GM23248 (cell line): ENCODE measurements at regions not wholly inside any gene's neighbourhood (a gene's known extent, or its start where the extent isn't known, plus 50 kb on each side); places are given as distances from the start of the nearest gene placed in this dataset.

Source experiments
- DNase-seq: peaks from one replicate; pipeline ENCODE4 v3.0.0-alpha.2; 2015
- H2AFZ ChIP-seq: fragments of 200-600 bp; sonication (generic); 2 replicates; pipeline ENCODE4 v1.6.1; 2016; ENCODE audit warnings: antibody characterized with exemption
- H3F3A ChIP-seq: fragments of 200-600 bp; sonication (generic); 2 replicates; pipeline ENCODE4 v1.6.1; 2016; ENCODE audit warnings: mild to moderate bottlenecking, antibody characterized with exemption, mixed run types; ENCODE audit not compliant: insufficient read depth
- H3K27ac ChIP-seq: fragments of 200-600 bp; sonication (generic); 2 replicates; pipeline ENCODE4 v1.5.1; 2016; ENCODE audit warnings: mild to moderate bottlenecking
- H3K27me3 ChIP-seq: fragments of 200-600 bp; sonication (generic); replicated peaks from 2 replicates; pipeline ENCODE4 v1.6.1; 2016; ENCODE audit warnings: mild to moderate bottlenecking; ENCODE audit not compliant: insufficient read depth
- H3K36me3 ChIP-seq: fragments of 200-600 bp; sonication (generic); 2 replicates; pipeline ENCODE4 v1.6.1; 2016; ENCODE audit warnings: low read depth, mild to moderate bottlenecking
- H3K4me1 ChIP-seq: fragments of 200-600 bp; sonication (generic); 2 replicates; pipeline ENCODE4 v1.6.1; 2016; ENCODE audit warnings: mild to moderate bottlenecking; ENCODE audit not compliant: insufficient read depth
- H3K4me2 ChIP-seq: fragments of 200-600 bp; sonication (generic); one replicate; pipeline ENCODE4 v1.6.1; 2016; ENCODE audit warnings: mild to moderate bottlenecking; ENCODE audit not compliant: unreplicated experiment
- H3K4me3 ChIP-seq: fragments of 200-600 bp; sonication (generic); 2 replicates; pipeline ENCODE4 v1.5.1; 2016; ENCODE audit warnings: mild to moderate bottlenecking
- H3K79me2 ChIP-seq: fragments of 200-600 bp; sonication (generic); 2 replicates; pipeline ENCODE4 v1.6.1; 2016; ENCODE audit warnings: mild to moderate bottlenecking; ENCODE audit not compliant: insufficient read depth
- H3K9ac ChIP-seq: fragments of 200-600 bp; sonication (generic); 2 replicates; pipeline ENCODE4 v1.6.1; 2016; ENCODE audit warnings: mild to moderate bottlenecking
- H3K9me2 ChIP-seq: fragments of 200-600 bp; sonication (generic); 2 replicates; pipeline ENCODE4 v1.6.1; 2016; ENCODE audit warnings: mixed run types, mild to moderate bottlenecking, moderate library complexity; ENCODE audit not compliant: insufficient read depth
- H3K9me3 ChIP-seq: fragments of 200-600 bp; sonication (generic); one replicate; pipeline ENCODE4 v1.6.1; 2017; ENCODE audit warnings: low read depth
- H4K20me1 ChIP-seq: fragments of 200-600 bp; sonication (generic); 2 replicates; pipeline ENCODE4 v1.6.0; 2016; ENCODE audit not compliant: insufficient read depth
- EZH2 ChIP-seq: fragments of 200-600 bp; sonication (generic); IDR thresholded peaks from 2 replicates; pipeline ENCODE4 v1.6.1; 2018; ENCODE audit warnings: antibody characterized with exemption, mild to moderate bottlenecking; ENCODE audit not compliant: insufficient read depth, poor library complexity, severe bottlenecking
- EZH2phosphoT487 ChIP-seq: fragments of 200-600 bp; sonication (generic); IDR thresholded peaks from 2 replicates; pipeline ENCODE4 v1.6.1; 2018; ENCODE audit warnings: antibody characterized with exemption, moderate library complexity, mild to moderate bottlenecking, low read depth; ENCODE audit not compliant: insufficient read depth
- WGBS, 2 experiments: methylation state at CpG; one replicate each; pipeline ENCODE4 v1.1.6; 2015 to 2017; ENCODE audit warnings: low lambda C conversion rate in 2 of 2, low coverage in 1 of 2; ENCODE audit errors: missing lambda C conversion rate in 2 of 2; 5-methylcytosine and 5-hydroxymethylcytosine counted together
- in situ Hi-C: fragments of 300-500 bp; cut with MboI; formaldehyde crosslinking; loops from 2 replicates; pipeline ENCODE4 v1.15.0; 2020

DNA sequence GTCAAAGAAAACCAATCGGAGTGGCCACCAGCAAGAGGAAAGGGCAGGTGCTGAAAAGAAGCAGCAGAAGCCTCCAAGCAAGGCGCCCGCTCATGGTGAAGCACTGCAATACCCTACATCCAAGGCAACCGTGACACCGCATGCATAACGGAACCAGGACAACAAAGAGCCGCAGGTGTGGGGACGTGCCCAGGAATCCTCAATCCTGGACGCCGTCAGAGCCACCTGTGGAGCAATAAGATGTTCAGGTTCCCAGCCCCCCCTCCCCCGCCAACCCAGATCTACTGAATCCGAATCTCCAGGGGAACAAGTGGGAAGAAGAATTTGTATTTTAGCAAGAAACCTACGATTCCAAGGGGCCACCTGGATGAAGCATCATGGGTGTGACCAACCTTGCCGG is 70.8 kb downstream of the SHANK2 start:
- H3K9me2 ChIP-seq = no peaks in the 10 kb centered on the region
- H3K4me1 ChIP-seq = no peaks in the 10 kb centered on the region
- no peak overlapping the region for H3K9ac ChIP-seq
- no peak overlapping the region for H3K4me2 ChIP-seq
- in situ Hi-C loops = no loop called here
- H3K36me3 ChIP-seq = no peaks in the 10 kb centered on the region
- H2AFZ ChIP-seq = no peak overlapping the region
- DNase-seq = no peak
- no peaks in the 10 kb centered on the region for H3K79me2 ChIP-seq
- H3K9me3 ChIP-seq = no peaks in the 10 kb centered on the region
- H3K27me3 ChIP-seq = peaks cover 14% of the 10 kb centered on the region; the same call in 1 of the 2 replicates
- no peak overlapping the region for H3K27ac ChIP-seq
- no peaks in the 10 kb centered on the region for H3F3A ChIP-seq
- H4K20me1 ChIP-seq = no peaks in the 10 kb centered on the region
- 54% methylated on average over 14 of the region's 14 CpGs for WGBS, 2 experiments
- H3K4me3 ChIP-seq = no peak overlapping the region
- TF ChIP-seq EZH2 = no peak
- no peak for TF ChIP-seq EZH2phosphoT487

DNA sequence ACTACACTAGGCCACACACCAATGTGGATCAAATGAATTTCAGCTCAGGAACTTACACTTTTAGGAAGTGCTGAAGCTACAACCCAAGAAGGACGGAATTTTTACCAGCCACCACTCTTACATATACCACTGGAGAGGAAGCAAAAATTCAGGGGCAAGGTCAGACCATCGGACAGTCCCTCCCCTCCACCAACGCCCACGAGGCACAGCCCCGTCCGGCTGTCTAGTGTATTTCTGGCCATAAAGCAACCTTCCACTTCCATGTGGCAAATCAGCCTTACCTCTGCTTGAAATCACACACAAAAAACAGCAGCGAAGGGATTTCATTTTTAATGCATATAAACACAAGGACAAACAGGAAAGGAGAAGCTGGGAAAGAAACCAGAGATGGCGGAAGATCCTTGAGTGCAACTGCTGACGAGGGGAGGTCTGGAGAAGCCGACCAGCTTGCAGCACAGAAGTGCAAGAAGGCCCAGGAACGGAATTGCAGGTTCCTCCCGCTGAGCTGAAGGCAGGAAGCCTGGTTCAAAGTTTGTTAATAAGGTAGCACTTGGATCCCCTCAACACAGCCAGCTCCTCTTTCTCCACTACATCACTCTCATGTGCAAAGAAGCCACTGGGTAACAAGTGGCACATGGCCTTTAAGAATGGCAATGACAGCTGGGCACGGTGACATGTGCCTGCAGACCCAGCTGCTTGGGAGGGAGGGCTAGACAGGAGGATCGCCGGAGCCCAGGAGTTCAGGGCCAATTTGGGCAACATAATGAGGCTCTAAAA is 71.5 kb downstream of the SHANK2 start:
- Histone ChIP-seq H3K79me2 (no peaks in the 10 kb centered on the region), H2AFZ (no peak overlapping the region), H3K9me3 (no peaks in the 10 kb centered on the region), H3K27me3 (peaks cover 14% of the 10 kb centered on the region; the same call in 1 of the 2 replicates), H4K20me1 (no peaks in the 10 kb centered on the region), H3K4me2 (no peak overlapping the region), H3K9me2 (no peaks in the 10 kb centered on the region), H3K4me1 (no peaks in the 10 kb centered on the region), H3K9ac (no peak overlapping the region), H3K36me3 (no peaks in the 10 kb centered on the region), H3F3A (no peaks in the 10 kb centered on the region), H3K27ac (no peak overlapping the region), H3K4me3 (no peak overlapping the region)
- TF ChIP-seq EZH2phosphoT487 (no peak), EZH2 (no peak)
- 33 to 36% methylated on average over 15 of the region's 15 CpGs for WGBS, 2 experiments
- in situ Hi-C loops = no loop called here
- DNase-seq = no peak

DNA sequence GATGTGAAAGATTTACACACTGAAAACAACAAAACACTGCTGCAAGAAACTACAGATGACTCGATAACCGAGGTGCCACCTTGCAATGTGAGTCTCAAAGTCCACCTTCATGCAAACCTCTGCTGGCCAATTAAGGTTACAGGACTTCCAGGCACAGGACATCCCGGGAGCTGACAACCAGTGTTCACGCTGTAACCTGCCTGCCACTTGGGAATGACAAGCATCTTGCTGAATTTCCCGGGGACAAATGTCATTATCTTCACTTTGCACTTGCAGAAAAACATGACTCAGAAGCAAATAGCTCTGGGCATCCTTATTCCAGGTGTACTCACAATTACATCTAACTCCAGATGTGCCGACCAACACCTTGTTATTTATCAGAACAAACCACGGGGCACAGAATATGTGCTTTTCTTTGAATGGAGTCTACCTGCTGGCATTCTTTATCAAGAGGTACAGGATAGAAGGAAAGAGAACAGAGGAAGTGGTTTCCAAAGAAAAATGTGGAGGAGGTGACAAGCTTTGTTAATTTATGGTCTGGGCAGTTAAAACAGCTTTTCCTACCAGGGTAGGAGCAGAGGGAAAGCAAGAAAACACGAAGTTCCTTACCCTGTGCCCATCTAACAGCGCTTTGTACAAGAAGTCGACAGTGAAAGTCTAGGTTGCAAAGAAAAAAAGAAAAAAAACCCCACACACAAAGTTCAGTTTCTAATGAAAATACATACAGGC is 72.3 kb downstream of the SHANK2 start:
- Histone ChIP-seq H3K9me2 (no peaks in the 10 kb centered on the region), H3F3A (no peaks in the 10 kb centered on the region), H3K4me2 (no peak overlapping the region), H4K20me1 (no peaks in the 10 kb centered on the region), H3K27me3 (peaks cover 14% of the 10 kb centered on the region; the same call in 1 of the 2 replicates), H3K79me2 (no peaks in the 10 kb centered on the region), H3K4me1 (no peaks in the 10 kb centered on the region), H3K9me3 (no peaks in the 10 kb centered on the region), H3K4me3 (no peak overlapping the region), H3K36me3 (no peaks in the 10 kb centered on the region), H2AFZ (no peak overlapping the region), H3K9ac (no peak overlapping the region), H3K27ac (no peak overlapping the region)
- TF ChIP-seq EZH2phosphoT487 = no peak
- no peak for TF ChIP-seq EZH2
- WGBS, 2 experiments = 24 to 33% methylated on average over 10 of the region's 10 CpGs
- no peak for DNase-seq
- in situ Hi-C loops = no loop called here

DNA sequence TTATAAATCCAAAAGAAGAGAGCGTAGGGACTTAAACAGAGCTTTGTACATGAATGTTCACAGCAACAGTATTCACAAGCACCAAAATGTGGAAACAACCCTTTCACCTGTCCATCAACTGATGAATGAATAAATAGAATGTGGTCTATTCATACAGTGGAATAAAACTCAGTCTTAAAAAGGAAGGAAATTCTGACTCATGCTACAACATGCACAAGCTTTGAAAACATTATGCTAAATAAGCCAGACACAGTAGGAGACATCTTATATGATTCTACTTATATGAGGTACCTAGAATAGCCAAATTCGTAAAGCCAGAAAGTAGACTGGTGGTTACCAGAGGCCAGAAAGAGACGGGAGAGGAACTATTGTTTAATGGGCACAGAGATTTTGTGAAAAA is 74.3 kb downstream of the SHANK2 start:
- WGBS, 2 experiments = 40 to 44% methylated on average over 3 of the region's 3 CpGs
- DNase-seq = no peak
- in situ Hi-C loops = no loop called here

More for the DNA sequence above, 74.3 kb downstream of the SHANK2 start:
- Histone ChIP-seq H2AFZ (no peak overlapping the region), H3K36me3 (no peaks in the 10 kb centered on the region), H3K9me2 (no peaks in the 10 kb centered on the region), H3F3A (no peaks in the 10 kb centered on the region), H3K27ac (no peak overlapping the region), H3K4me2 (no peak overlapping the region), H3K9me3 (no peaks in the 10 kb centered on the region), H3K4me3 (no peak overlapping the region), H4K20me1 (no peaks in the 10 kb centered on the region), H3K4me1 (no peaks in the 10 kb centered on the region), H3K9ac (no peak overlapping the region), H3K27me3 (peaks cover 14% of the 10 kb centered on the region; the same call in 1 of the 2 replicates), H3K79me2 (no peaks in the 10 kb centered on the region)
- no peak for TF ChIP-seq EZH2
- no peak for TF ChIP-seq EZH2phosphoT487
